Esophagus squamous epithelium (tissue), 4 donors: ENCODE measurements at regions not wholly inside any gene's neighbourhood (a gene's known extent, or its start where the extent isn't known, plus 50 kb on each side); places are given as distances from the start of the nearest gene placed in this dataset.

Experiments
- CTCF ChIP-seq, 6 experiments: fragments of 450-650 bp in 4 of 6; fragments of 200-600 bp in 2 of 6; sonication (generic) in 2 of 6; IDR thresholded peaks; one replicate each; pipeline ENCODE4 v1.5.1; 2016 to 2019; ENCODE audit warnings: antibody characterized with exemption in 6 of 6, mild to moderate bottlenecking in 4 of 6, moderate library complexity in 4 of 6
- POLR2A ChIP-seq, 4 donors: fragments of 450-650 bp; IDR thresholded peaks; one replicate each; pipeline ENCODE4 v1.6.1; 2017; ENCODE audit warnings: antibody characterized with exemption in 4 of 4, mild to moderate bottlenecking in 4 of 4, moderate library complexity in 3 of 4

GRCh38 chr7:118602090-118602489, 377.6 kb downstream of the ANKRD7 start:
- TF ChIP-seq POLR2A (IDR thresholded peaks at IDR 0.05): no peak
- no peak for TF ChIP-seq CTCF (IDR thresholded peaks at IDR 0.05)
